ENCODE measurements at regions not wholly inside any gene's neighbourhood (a gene's known extent, or its start where the extent isn't known, plus 50 kb on each side); places are given as distances from the start of the nearest gene placed in this dataset.

GRCh38 chr9:23606107-23606506, 219.9 kb downstream of the ELAVL2 start:
- H3K4me3 ChIP-seq (ENCODE audit: low read depth, poor library complexity, severe bottlenecking) = no peak overlapping the region
- intact Hi-C loops (cut with DNase I; ENCODE audit: low total_unique reads) = no loop called here
- WGBS, 2 donors = 83 to 92% methylated on average over 1 of the region's 1 CpG
- no peak for DNase-seq (ENCODE audit: low spot score in 2 of 2)
- no peak for TF ChIP-seq POLR2A (IDR thresholded peaks at IDR 0.05)
- TF ChIP-seq CTCF (IDR thresholded peaks at IDR 0.05) = no peak

GRCh38 chr9:23608456-23608855, 217.6 kb downstream of the ELAVL2 start:
- 68 to 76% methylated on average over 3 of the region's 3 CpGs for WGBS, 2 donors
- intact Hi-C loops (cut with DNase I; ENCODE audit: low total_unique reads) = no loop called here
- no peak for TF ChIP-seq CTCF (IDR thresholded peaks at IDR 0.05)
- H3K4me3 ChIP-seq (ENCODE audit: low read depth, poor library complexity, severe bottlenecking) = no peak overlapping the region
- no peak for DNase-seq (ENCODE audit: low spot score in 2 of 2)

- intact Hi-C loops (cut with DNase I; ENCODE audit: low total_unique reads) = no loop called here
- no peak overlapping the region for H3K4me3 ChIP-seq (ENCODE audit: low read depth, poor library complexity, severe bottlenecking)
- no peak for DNase-seq (ENCODE audit: low spot score in 2 of 2)
- TF ChIP-seq POLR2A (IDR thresholded peaks at IDR 0.05) (no peak), CTCF (IDR thresholded peaks at IDR 0.05) (no peak)
- WGBS, 2 donors = 48% methylated on average over 3 of the region's 3 CpGs
Observed at GRCh38 chr9:23611869-23612268, 214.2 kb downstream of the ELAVL2 start.

- intact Hi-C loops (cut with DNase I; ENCODE audit: low total_unique reads) = no loop called here
- 90 to 93% methylated on average over 6 of the region's 6 CpGs for WGBS, 2 donors
- TF ChIP-seq POLR2A (IDR thresholded peaks at IDR 0.05) (no peak), CTCF (IDR thresholded peaks at IDR 0.05) (no peak)
- no peak overlapping the region for H3K4me3 ChIP-seq (ENCODE audit: low read depth, poor library complexity, severe bottlenecking)
- DNase-seq (ENCODE audit: low spot score in 2 of 2) = no peak
Observed at GRCh38 chr9:23615569-23615968, 210.5 kb downstream of the ELAVL2 start.

- 71 to 92% methylated on average over 2 of the region's 2 CpGs for WGBS, 2 donors
- intact Hi-C loops (cut with DNase I; ENCODE audit: low total_unique reads) = no loop called here
- TF ChIP-seq CTCF (IDR thresholded peaks at IDR 0.05) = no peak
- TF ChIP-seq POLR2A (IDR thresholded peaks at IDR 0.05) = no peak
Observed at GRCh38 chr9:23621188-23621587, 204.9 kb downstream of the ELAVL2 start.

GRCh38 chr9:23621924-23622323, 204.1 kb downstream of the ELAVL2 start:
- 68 to 81% methylated on average over 3 of the region's 3 CpGs for WGBS, 2 donors

More at GRCh38 chr9:23621188-23621587, 204.9 kb downstream of the ELAVL2 start:
- no peak overlapping the region for H3K4me3 ChIP-seq (ENCODE audit: low read depth, poor library complexity, severe bottlenecking)
- no peak for DNase-seq (ENCODE audit: low spot score in 2 of 2)

More at GRCh38 chr9:23621924-23622323, 204.1 kb downstream of the ELAVL2 start:
- DNase-seq (ENCODE audit: low spot score in 2 of 2) = no peak
- intact Hi-C loops (cut with DNase I; ENCODE audit: low total_unique reads) = no loop called here
- TF ChIP-seq POLR2A (IDR thresholded peaks at IDR 0.05) = no peak
- no peak for TF ChIP-seq CTCF (IDR thresholded peaks at IDR 0.05)
- H3K4me3 ChIP-seq (ENCODE audit: low read depth, poor library complexity, severe bottlenecking) = no peak overlapping the region

Data from lower leg skin (tissue), 4 donors.